ENCODE measurements at regions not wholly inside any gene's neighbourhood (a gene's known extent, or its start where the extent isn't known, plus 50 kb on each side); places are given as distances from the start of the nearest gene placed in this dataset.

GRCh38 chr2:41393621-41394020 lies 654.2 kb upstream of the PKDCC start:
- Mint-ChIP-seq H3K36me3 (ENCODE audit: low read depth) (no peaks in the 10 kb centered on the region), H3K9me3 (ENCODE audit: low read depth) (peaks cover 15% of the 10 kb centered on the region), H3K27me3 (ENCODE audit: low read depth) (peaks cover 4% of the 10 kb centered on the region), H3K4me1 (ENCODE audit: low read depth) (peaks cover 7% of the 10 kb centered on the region), H3K4me3 (ENCODE audit: unreplicated experiment) (no peak overlapping the region), H3K27ac (ENCODE audit: unreplicated experiment) (no peak overlapping the region)
- no peak for DNase-seq (ENCODE audit: low spot score)
- TF ChIP-seq CTCF (IDR thresholded peaks at IDR 0.05) = no peak

DNA sequence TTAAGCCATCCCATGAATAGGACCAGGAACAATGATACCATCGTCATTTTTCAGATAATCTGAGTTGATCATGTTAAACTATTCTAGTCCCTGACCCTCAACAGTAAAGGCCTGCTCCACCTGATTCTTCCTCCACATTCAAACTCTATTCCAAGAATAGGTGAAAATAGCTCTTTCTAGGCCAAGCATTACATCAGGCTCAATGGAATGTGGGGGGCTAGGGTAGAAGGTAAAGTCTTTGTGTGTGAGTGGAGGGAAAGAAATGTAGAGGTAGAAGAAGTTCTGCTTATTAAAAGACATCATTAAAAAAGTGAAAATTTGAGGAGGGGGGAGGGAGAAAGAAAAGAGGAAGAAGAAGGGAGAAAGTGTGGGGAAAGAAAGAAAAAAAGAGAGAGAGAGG lies 653.3 kb upstream of the PKDCC start:
- Mint-ChIP-seq H3K36me3 (ENCODE audit: low read depth) (no peaks in the 10 kb centered on the region), H3K27me3 (ENCODE audit: low read depth) (peaks cover 3% of the 10 kb centered on the region), H3K9me3 (ENCODE audit: low read depth) (peaks cover 15% of the 10 kb centered on the region), H3K4me3 (ENCODE audit: unreplicated experiment) (no peak overlapping the region), H3K4me1 (ENCODE audit: low read depth) (peaks cover 7% of the 10 kb centered on the region), H3K27ac (ENCODE audit: unreplicated experiment) (no peak overlapping the region)
- no peak for TF ChIP-seq CTCF (IDR thresholded peaks at IDR 0.05)
- no peak for DNase-seq (ENCODE audit: low spot score)

- H3K9me3 Mint-ChIP-seq (ENCODE audit: low read depth) = peaks cover 15% of the 10 kb centered on the region
- no peak overlapping the region for H3K4me3 Mint-ChIP-seq (ENCODE audit: unreplicated experiment)
- no peaks in the 10 kb centered on the region for H3K36me3 Mint-ChIP-seq (ENCODE audit: low read depth)
- peaks cover 3% of the 10 kb centered on the region for H3K27me3 Mint-ChIP-seq (ENCODE audit: low read depth)
- H3K4me1 Mint-ChIP-seq (ENCODE audit: low read depth) = peaks cover 7% of the 10 kb centered on the region
- no peak for DNase-seq (ENCODE audit: low spot score)
- H3K27ac Mint-ChIP-seq (ENCODE audit: unreplicated experiment) = no peak overlapping the region
- no peak for TF ChIP-seq CTCF (IDR thresholded peaks at IDR 0.05)
Measured at GRCh38 chr2:41395692-41396091, 652.1 kb upstream of the PKDCC start.

- no peak overlapping the region for H3K27ac Mint-ChIP-seq (ENCODE audit: unreplicated experiment)
- H3K27me3 Mint-ChIP-seq (ENCODE audit: low read depth) = peaks cover 10% of the 10 kb centered on the region
- H3K36me3 Mint-ChIP-seq (ENCODE audit: low read depth) = no peaks in the 10 kb centered on the region
- H3K4me3 Mint-ChIP-seq (ENCODE audit: unreplicated experiment) = no peak overlapping the region
- H3K4me1 Mint-ChIP-seq (ENCODE audit: low read depth) = no peaks in the 10 kb centered on the region
- H3K9me3 Mint-ChIP-seq (ENCODE audit: low read depth) = peaks cover 10% of the 10 kb centered on the region
- DNase-seq (ENCODE audit: low spot score) = no peak
- no peak for TF ChIP-seq CTCF (IDR thresholded peaks at IDR 0.05)
Measured at GRCh38 chr2:41399437-41400087, 648.3 kb upstream of the PKDCC start.

GRCh38 chr2:41400088-41400665 lies 647.6 kb upstream of the PKDCC start:
- Mint-ChIP-seq H3K36me3 (ENCODE audit: low read depth) (no peaks in the 10 kb centered on the region), H3K4me3 (ENCODE audit: unreplicated experiment) (no peak overlapping the region), H3K4me1 (ENCODE audit: low read depth) (no peaks in the 10 kb centered on the region), H3K27me3 (ENCODE audit: low read depth) (peaks cover 10% of the 10 kb centered on the region), H3K27ac (ENCODE audit: unreplicated experiment) (no peak overlapping the region), H3K9me3 (ENCODE audit: low read depth) (peaks cover 10% of the 10 kb centered on the region)
- TF ChIP-seq CTCF (IDR thresholded peaks at IDR 0.05) = peak; percentile 61
- no peak for DNase-seq (ENCODE audit: low spot score)

All from chondrocyte (in vitro differentiated cells).